Epithelial cell of proximal tubule (primary cell): ENCODE measurements at regions not wholly inside any gene's neighbourhood (a gene's known extent, or its start where the extent isn't known, plus 50 kb on each side); places are given as distances from the start of the nearest gene placed in this dataset.

Experiments
- DNase-seq: peaks from one replicate; pipeline ENCODE4 v3.0.0-alpha.2; 2011; ENCODE audit warnings: low read depth
- H3K4me3 ChIP-seq: 2 replicates; pipeline ENCODE4 v1.5.1; 2011; ENCODE audit warnings: low read depth, mild to moderate bottlenecking, low read length
- CTCF ChIP-seq: conservative IDR thresholded peaks from 2 replicates; pipeline ENCODE4 v1.5.1; 2012; ENCODE audit warnings: low read depth, mild to moderate bottlenecking, low read length

- H3K4me3 ChIP-seq, result no peak overlapping the region
- DNase-seq, result no peak
- TF ChIP-seq CTCF, result no peak
Measured at GRCh38 chr22:27159716-27160295, 502.4 kb downstream of the MIAT start.

- no peak overlapping the region for H3K4me3 ChIP-seq
- no peak for TF ChIP-seq CTCF
- DNase-seq, result no peak
Measured at GRCh38 chr22:27163162-27164137, 506.1 kb downstream of the MIAT start.

- no peak overlapping the region for H3K4me3 ChIP-seq
- DNase-seq, result no peak
- no peak for TF ChIP-seq CTCF
Measured at GRCh38 chr22:27164781-27165503, 507.6 kb downstream of the MIAT start.

- H3K4me3 ChIP-seq, result no peak overlapping the region
- no peak for DNase-seq
- no peak for TF ChIP-seq CTCF
Measured at GRCh38 chr22:27168681-27169080, 511.3 kb downstream of the MIAT start.

GRCh38 chr22:27170491-27170890 lies 513.1 kb downstream of the MIAT start:
- no peak for TF ChIP-seq CTCF
- no peak overlapping the region for H3K4me3 ChIP-seq
- DNase-seq, result peak; percentile 74

- no peak for DNase-seq
- H3K4me3 ChIP-seq, result no peak overlapping the region
- TF ChIP-seq CTCF, result no peak
Measured at GRCh38 chr22:27171212-27171611, 513.8 kb downstream of the MIAT start.
